GM12873 (cell line): ENCODE measurements at regions not wholly inside any gene's neighbourhood (a gene's known extent, or its start where the extent isn't known, plus 50 kb on each side); places are given as distances from the start of the nearest gene placed in this dataset.

Source experiments
- CTCF ChIP-seq: IDR thresholded peaks from 2 replicates; pipeline ENCODE4 v1.5.1; 2012; ENCODE audit warnings: low read depth, mild to moderate bottlenecking, moderate library complexity, low read length, control low read depth; ENCODE audit not compliant: insufficient read depth; ENCODE audit errors: missing control alignments

DNA sequence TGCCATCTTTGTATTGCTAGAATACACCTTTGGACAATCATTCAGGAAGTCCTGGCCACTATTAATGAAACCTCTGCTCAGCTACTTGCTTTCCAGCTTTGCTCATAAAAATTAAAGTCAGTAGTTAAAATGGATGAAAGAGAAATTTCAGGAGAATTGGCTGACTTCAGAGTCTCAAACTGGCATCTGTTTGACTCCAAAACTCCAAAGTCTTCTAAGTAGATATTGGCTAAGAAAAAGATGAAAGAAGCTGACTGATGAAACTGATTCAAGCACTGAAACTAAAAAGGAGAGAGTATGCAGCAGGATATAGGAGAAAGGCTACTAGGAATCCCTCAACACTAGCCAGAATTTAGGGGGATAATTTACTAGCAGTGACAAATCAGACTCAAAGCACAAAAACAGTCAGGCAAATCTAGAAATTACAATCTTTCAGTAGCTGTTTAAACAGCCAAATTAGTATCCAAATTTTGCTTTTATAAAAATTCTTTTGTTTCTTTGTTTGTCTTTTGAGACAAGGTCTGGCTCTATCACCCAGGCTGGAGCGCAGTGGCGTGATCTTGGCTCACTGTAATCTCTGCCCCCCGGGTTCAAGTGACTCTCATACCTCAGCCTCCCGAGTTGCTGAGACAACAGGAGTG is 52.1 kb upstream of the DTNA start:
- no peak for TF ChIP-seq CTCF

DNA sequence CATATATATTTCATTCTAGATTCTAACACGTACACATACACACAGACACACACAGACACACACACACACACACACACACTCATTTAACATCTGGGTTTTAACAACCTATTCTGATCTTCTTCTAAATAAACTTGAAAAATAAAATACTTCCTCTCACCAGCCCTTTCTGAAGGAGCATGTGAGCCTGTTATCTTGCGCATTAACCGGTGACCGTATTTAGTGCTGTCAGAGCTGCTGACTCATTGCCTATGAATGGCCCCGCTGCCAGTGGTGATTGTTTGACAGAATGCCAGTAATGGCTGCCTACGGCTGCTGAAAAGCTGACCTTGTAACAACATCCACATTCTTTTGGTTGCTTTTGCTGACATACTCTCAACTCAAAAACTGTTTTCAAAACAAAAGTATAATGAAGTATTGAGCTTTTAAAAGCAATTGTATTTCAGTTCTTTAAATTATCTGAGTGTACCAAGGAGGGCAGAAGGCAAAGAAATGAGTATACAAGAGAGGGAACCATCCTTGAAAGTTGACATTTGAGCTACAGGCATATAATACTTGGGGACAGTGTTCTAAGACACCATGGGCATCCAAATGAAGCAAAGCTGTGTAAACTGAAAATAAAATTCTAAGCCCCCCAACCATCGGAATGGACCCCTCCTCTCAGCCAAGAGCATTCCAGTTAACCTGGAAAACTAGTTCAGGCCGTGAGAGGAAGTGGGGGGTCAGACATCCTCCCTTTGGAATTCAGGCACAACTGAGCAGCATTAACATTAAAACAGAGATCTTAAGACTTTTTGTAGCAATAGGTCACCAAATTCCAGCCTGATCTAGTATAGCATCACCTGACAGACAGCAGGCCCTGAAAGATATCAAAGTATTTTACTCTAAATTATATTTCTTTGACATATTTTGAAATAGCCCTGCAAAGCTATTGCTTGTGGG is 50.2 kb upstream of the DTNA start:
- TF ChIP-seq CTCF: no peak
